GM19463 (cell line): ENCODE measurements at regions not wholly inside any gene's neighbourhood (a gene's known extent, or its start where the extent isn't known, plus 50 kb on each side); places are given as distances from the start of the nearest gene placed in this dataset.
"Not testable (repeated sequence)": the region's sequence is repeated elsewhere in the genome, so short reads cannot be mapped to it uniquely, and the experiment has no call there.

Source experiments
- ATAC-seq: cut with Tn5 transposase; IDR thresholded peaks from one replicate; pipeline ENCODE4 v1.9.1; 2021; ENCODE audit warnings: mild to moderate bottlenecking, moderate library complexity; ENCODE audit not compliant: unreplicated experiment

DNA sequence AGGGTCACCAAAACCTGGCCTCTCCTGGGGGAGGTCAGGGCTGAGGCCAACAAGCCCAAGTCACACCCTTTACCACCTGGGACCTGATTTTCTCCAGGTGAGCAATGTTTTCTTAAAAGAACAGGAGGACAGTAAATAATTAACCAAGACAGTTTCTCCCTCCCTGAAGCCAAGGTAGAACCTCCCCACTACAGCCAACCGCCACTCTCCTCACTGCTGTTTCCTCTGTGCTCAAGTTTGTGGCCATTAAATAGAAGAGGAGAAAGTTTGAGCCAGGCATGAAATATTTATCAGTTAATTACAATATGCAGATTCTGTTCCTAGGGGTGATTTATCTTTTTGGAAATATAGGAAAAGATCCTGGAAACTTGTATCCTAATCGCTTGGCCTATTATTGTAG lies 150.6 kb upstream of the ANKRD20A1 start:
- not testable (repeated sequence) for ATAC-seq

DNA sequence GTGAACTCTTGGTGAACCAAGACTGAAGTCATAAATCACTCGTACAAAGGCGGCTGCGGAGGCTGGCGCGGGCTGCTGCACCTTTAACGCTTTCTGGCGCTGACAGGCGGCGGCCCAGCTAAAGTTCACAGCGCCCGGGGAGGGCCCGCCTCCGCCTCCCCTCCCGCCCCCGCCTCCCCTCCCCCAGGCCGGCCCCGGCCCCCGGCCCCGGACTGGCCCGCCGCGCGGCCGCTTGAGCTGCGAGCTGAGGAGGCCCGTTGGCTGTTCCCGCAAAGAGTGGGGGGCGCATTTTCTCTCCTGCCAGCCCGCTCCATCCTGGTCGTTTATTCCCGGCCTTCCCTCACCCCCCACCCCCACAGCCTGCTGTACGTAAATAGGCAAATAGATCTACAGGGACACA lies 147.3 kb upstream of the ANKRD20A1 start:
- ATAC-seq: not testable (repeated sequence)

DNA sequence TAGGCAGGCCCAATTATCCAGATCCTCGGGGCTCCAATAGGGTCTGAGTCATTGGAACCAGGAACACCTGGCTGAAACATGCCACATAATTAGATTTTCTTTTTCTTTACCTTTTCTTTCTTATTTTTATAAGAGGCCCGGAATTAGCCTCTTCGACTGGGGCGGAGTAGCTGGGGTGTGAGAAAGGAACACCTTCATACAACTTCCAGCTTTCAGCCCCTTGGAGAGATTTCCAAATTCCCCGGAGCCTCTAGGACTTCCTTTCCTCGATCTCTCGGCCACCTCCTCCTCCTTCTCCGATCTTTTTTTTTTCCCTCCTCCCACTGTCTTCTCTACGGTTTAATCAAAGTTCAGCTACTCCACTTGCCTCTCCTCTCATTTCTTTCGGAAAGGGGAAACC lies 146.8 kb upstream of the ANKRD20A1 start:
- not testable (repeated sequence) for ATAC-seq

DNA sequence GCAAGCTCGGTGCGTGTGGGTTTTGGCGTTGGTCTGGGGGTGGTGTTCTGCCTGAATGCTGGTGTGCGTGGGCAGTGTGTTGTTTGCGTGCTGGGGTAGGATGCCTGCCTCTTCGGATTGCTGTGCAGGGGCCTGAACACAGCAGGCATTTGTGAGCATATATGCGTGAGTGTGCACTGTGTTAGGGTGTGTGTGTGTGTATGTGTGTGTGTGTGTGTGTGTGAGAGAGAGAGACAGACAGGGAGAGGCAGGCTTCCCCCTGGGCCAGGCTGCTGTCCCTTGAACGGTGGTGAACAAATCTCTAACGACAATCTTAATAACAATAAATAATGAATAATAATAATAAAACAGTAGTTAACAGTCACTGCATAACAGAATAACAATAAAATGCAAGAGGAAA lies 145.8 kb upstream of the ANKRD20A1 start:
- ATAC-seq: not testable (repeated sequence)

DNA sequence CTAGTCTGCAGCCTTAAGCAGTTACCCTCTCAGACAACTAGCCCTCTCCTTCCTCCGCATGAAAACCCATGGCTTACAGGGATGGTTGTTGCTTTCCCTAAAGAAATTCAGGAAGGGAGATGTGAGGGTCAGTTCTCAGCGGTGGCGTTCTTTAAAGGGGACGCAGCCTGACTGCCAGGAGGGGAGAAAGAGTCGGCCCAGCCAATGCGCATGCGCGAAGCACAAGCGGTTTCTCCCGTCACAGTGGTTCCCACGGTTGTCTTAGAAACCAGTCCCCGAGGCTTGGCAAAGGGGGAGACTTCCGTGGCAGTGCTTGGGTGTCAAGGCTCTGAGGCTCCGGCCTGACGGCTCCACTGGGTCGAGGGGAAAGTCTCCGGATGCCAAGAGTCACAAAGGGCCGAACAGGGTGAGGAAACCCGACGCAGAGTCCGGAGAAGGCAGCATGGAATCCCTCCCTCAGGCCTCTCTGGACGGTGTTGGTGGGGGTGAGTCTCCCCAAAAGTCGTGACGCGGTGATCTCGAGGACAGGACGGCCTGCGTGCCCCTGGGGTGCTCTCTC lies 140.8 kb upstream of the ANKRD20A1 start:
- ATAC-seq: not testable (repeated sequence)

DNA sequence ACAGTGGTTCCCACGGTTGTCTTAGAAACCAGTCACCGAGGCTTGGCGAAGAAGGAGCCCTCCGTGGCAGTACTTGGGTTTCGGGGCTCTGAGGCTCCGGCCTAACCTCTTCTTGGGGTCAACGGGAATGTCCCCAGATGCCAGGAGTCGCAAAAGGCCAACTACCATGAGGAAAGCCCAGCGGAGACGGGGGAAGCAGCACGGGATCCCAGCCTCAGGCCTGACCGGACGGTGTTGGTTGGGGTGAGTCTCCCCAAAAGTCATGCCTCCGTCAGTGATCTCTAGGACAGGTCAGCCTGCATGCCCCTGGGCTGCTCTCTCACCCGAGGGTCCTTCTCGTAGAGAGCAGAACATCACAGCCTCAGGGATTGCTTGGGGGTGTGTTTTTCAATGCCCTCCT lies 138.2 kb upstream of the ANKRD20A1 start:
- ATAC-seq: not testable (repeated sequence)

DNA sequence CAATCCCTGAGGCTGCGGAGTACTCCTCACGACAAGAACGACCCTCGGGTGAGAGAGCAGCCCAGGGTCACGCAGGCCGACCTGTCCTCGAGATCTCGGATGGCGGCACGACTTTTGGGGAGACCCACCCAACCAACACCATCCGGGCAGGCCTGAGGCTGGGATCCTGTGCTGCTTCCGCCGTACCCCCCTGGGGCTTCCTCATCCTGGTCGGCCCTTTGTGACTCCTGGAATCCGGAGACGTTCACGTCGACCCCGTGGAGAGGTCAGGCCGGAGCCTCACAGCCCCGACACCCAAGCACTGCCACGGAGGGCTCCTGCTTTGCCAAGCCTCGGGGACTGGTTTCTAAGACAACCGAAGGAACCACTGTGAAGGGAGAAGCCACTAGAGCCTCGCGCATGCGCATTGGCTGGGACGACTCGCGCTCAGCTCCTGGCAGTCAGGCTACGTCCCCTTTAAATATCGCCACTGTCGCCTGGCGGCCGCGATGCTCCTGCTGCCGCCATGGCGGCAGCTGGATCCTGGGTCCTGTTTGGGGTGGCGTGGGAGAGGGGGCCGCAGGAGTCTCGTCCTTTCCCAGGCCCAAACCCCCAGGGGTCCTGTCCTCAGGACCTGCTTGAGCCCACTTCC lies 136.2 kb upstream of the ANKRD20A1 start:
- ATAC-seq: peak; percentile 62

DNA sequence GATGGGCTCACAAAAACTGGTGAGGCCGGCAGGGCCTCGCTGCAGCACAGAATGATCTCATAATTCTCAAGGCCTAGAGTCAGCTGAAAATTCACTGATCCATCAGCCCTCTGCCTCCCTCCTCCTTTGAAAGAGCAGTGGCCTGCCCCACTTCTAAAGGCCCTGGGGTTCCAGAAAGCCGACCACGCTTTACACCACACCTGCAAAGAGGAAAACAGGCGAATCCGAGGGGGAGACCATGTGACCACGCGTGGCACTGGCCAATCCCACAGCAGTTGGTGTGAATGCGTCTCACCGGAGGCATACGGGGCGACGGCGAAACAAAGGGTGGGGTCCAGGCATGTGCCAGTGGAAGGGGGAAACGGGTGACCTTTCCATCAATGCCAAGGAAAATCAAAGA lies 135.5 kb upstream of the ANKRD20A1 start:
- ATAC-seq: not testable (repeated sequence)

DNA sequence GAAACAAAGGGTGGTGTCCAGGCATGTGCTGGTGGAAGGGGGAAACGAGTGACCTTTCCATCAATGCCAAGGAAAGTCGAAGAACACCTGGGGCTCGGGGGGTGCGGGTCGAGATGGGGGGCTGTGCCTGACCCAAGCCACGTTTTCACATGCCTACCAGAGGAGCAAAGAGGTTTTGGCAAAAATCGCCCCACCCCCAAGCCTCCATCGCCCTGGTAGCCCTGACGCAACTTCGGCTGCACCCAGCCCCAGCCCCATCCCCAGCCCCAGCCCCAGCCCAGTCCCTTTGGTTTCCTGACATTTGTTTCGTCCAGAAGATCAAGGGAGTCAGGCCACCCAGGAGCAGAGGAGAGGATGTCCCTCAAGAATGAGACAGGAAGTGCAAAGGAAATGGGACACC lies 133.8 kb upstream of the ANKRD20A1 start:
- ATAC-seq: not testable (repeated sequence)

DNA sequence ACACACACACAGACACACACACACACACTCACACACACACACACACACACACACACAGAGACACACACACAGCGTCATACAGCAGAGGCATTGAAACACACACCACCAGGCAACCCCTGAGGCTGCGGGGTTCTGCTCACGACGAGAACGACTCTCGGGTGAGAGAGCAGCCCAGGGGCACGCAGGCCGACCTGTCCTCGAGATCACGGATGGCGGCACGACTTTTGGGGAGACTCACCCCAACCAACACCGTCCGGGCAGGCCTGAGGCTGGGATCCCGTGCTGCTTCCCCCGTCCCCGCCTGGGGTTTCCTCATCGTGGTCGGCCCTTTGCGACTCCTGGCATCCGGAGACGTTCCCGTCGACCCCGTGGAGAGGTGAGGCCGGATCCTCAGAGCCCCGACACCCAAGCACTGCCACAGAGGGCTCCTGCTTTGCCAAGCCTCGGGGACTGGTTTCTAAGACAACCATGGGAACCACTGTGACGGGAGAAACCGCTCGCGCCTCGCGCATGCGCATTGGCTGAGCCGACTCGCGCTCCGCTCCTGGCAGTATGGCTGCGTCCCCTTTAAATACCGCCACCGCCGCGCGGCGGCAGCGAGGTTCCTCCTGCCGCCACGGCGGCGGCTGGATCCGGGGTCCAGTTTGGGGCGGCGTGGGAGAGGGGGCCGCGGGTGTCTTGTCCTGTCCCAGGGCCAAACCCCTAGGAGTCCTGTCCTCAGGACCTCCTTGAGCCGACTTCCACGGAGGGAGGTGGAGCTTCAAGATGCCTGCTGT lies 132.3 kb upstream of the ANKRD20A1 start:
- peak; percentile 62 for ATAC-seq

DNA sequence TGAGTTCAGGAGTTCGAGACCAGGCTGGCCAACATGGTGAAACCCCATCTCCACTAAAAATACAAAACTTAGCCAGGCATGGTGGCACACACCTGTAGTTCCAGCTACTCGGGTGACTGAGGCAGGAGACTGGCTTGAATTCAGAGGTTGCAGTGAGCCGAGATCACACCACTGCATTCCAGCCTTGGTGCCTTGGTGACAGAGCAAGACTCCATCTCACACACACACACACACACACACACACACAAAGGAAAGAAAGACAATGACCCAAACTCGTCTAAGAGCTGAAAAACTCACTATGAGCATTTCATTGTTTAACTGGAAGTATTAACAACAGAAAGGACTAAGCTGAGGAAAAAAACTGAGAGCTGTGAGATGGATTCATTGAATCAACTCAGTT lies 95.6 kb upstream of the ANKRD20A1 start:
- not testable (repeated sequence) for ATAC-seq

DNA sequence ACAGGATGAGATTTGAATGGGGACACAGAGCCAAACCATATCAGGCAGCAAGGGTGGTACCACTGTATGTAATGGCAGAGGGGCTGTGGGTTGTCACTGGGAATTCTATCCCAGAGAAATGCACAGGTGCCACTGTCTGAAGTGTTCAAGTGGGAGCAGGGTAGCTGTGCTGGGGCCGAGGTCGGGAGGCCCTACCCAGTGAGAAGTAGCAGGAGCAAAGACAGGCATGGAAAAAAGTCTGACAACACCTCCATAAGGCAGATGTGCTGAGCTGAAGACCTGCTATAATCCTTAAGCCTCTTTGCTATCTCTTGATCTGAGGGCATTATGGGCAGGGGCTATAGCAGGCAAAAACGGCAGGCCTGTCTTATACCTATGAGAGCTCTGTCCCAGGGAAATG lies 86.9 kb upstream of the ANKRD20A1 start:
- ATAC-seq: not testable (repeated sequence)

DNA sequence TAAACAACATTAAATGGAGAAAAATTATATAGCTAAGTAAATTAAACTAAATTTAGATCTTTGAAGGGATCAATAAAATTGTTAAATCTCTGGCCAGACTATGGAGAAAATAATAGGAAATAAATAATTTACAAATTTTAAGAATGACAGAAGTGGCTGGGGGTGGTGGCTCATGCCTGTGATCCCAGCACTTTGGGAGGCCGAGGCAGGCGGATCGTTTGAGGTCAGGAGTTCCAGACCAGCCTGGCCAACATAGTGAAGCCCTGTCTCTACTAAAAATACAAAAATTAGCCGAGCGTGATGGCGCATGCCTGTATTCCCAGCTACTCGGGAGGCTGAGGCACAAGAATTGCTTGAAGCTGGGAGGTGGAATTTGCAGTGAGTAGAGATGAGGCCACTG lies 58.6 kb upstream of the ANKRD20A1 start:
- not testable (repeated sequence) for ATAC-seq
